HUES6 (cell line): ENCODE measurements at regions not wholly inside any gene's neighbourhood (a gene's known extent, or its start where the extent isn't known, plus 50 kb on each side); places are given as distances from the start of the nearest gene placed in this dataset.

Experiments used
- H3K27ac ChIP-seq: 2 replicates; pipeline ENCODE4 v1.7.0; 2013; ENCODE audit warnings: low read depth, mild to moderate bottlenecking, low read length, inconsistent platforms
- H3K27me3 ChIP-seq: 2 replicates; pipeline ENCODE4 v1.6.1; 2013; ENCODE audit warnings: low read length; ENCODE audit not compliant: control insufficient read depth, insufficient read depth
- H3K36me3 ChIP-seq: 2 replicates; pipeline ENCODE4 v1.6.1; 2013; ENCODE audit warnings: low read length; ENCODE audit not compliant: control insufficient read depth, insufficient read depth
- H3K4me1 ChIP-seq: 2 replicates; pipeline ENCODE4 v1.6.1; 2013; ENCODE audit warnings: low read length; ENCODE audit not compliant: control insufficient read depth, insufficient read depth
- H3K4me3 ChIP-seq: 2 replicates; pipeline ENCODE4 v1.5.1; 2013; ENCODE audit warnings: low read depth, low read length
- H3K9ac ChIP-seq: one replicate; pipeline ENCODE4 v1.6.1; 2013; ENCODE audit warnings: mild to moderate bottlenecking, low read length
- H3K9me3 ChIP-seq: 2 replicates; pipeline ENCODE4 v1.6.1; 2013; ENCODE audit warnings: low read depth, low read length; ENCODE audit not compliant: control insufficient read depth, insufficient read depth

GRCh38 chr11:37621662-37622061 is 1023.6 kb upstream of the RAG2 start:
- Histone ChIP-seq H3K9me3 (no peaks in the 10 kb centered on the region), H3K4me3 (no peak overlapping the region), H3K27ac (no peak overlapping the region), H3K27me3 (peaks cover 13% of the 10 kb centered on the region), H3K9ac (no peak overlapping the region), H3K4me1 (peaks cover 6% of the 10 kb centered on the region; the same call in 1 of the 2 replicates), H3K36me3 (no peaks in the 10 kb centered on the region)

GRCh38 chr11:37616291-37616690 is 1018.3 kb upstream of the RAG2 start:
- H3K27ac ChIP-seq, result no peak overlapping the region
- H3K36me3 ChIP-seq, result no peaks in the 10 kb centered on the region
- no peak overlapping the region for H3K9ac ChIP-seq
- H3K9me3 ChIP-seq, result no peaks in the 10 kb centered on the region
- H3K4me1 ChIP-seq, result peaks cover 6% of the 10 kb centered on the region; the same call in 1 of the 2 replicates
- H3K27me3 ChIP-seq, result peaks cover 13% of the 10 kb centered on the region
- no peak overlapping the region for H3K4me3 ChIP-seq

GRCh38 chr11:37613031-37613430 is 1015.0 kb upstream of the RAG2 start:
- no peaks in the 10 kb centered on the region for H3K36me3 ChIP-seq
- H3K4me1 ChIP-seq, result 0 out of 2 replicates have a peak, but pooled peaks cover 1% of the 10 kb centered on the region
- H3K27ac ChIP-seq, result no peak overlapping the region
- H3K9ac ChIP-seq, result no peak overlapping the region
- H3K9me3 ChIP-seq, result no peaks in the 10 kb centered on the region
- peaks cover 3% of the 10 kb centered on the region; the same call in 1 of the 2 replicates for H3K27me3 ChIP-seq
- H3K4me3 ChIP-seq, result no peak overlapping the region

- no peaks in the 10 kb centered on the region for H3K9me3 ChIP-seq
- H3K27ac ChIP-seq, result no peak overlapping the region
Observed at GRCh38 chr11:37612146-37612545, 1014.1 kb upstream of the RAG2 start.

GRCh38 chr11:37605229-37605628 is 1007.2 kb upstream of the RAG2 start:
- Histone ChIP-seq H3K9me3 (no peaks in the 10 kb centered on the region), H3K27ac (no peak overlapping the region), H3K36me3 (no peaks in the 10 kb centered on the region), H3K4me1 (no peaks in the 10 kb centered on the region), H3K4me3 (no peak overlapping the region), H3K9ac (no peak overlapping the region), H3K27me3 (no peaks in the 10 kb centered on the region)

More at GRCh38 chr11:37612146-37612545, 1014.1 kb upstream of the RAG2 start:
- H3K9ac ChIP-seq, result no peak overlapping the region
- no peaks in the 10 kb centered on the region for H3K36me3 ChIP-seq
- no peak overlapping the region for H3K4me3 ChIP-seq
- no peaks in the 10 kb centered on the region for H3K4me1 ChIP-seq
- no peaks in the 10 kb centered on the region for H3K27me3 ChIP-seq

GRCh38 chr11:37598381-37598780 is 1000.3 kb upstream of the RAG2 start:
- Histone ChIP-seq H3K4me1 (peaks cover 15% of the 10 kb centered on the region), H3K27ac (no peak overlapping the region), H3K9me3 (no peaks in the 10 kb centered on the region), H3K36me3 (no peaks in the 10 kb centered on the region), H3K27me3 (no peaks in the 10 kb centered on the region), H3K4me3 (no peak overlapping the region), H3K9ac (no peak overlapping the region)

GRCh38 chr11:37597776-37598175 is 999.7 kb upstream of the RAG2 start:
- Histone ChIP-seq H3K4me1 (peaks cover 15% of the 10 kb centered on the region), H3K27ac (no peak overlapping the region), H3K27me3 (no peaks in the 10 kb centered on the region), H3K36me3 (no peaks in the 10 kb centered on the region), H3K9me3 (no peaks in the 10 kb centered on the region), H3K4me3 (no peak overlapping the region), H3K9ac (no peak overlapping the region)

- H3K9ac ChIP-seq, result no peak overlapping the region
- H3K4me1 ChIP-seq, result peaks cover 15% of the 10 kb centered on the region
- no peaks in the 10 kb centered on the region for H3K27me3 ChIP-seq
- H3K36me3 ChIP-seq, result no peaks in the 10 kb centered on the region
- H3K9me3 ChIP-seq, result no peaks in the 10 kb centered on the region
- H3K4me3 ChIP-seq, result no peak overlapping the region
- H3K27ac ChIP-seq, result no peak overlapping the region
Observed at GRCh38 chr11:37595845-37596244, 997.8 kb upstream of the RAG2 start.

DNA sequence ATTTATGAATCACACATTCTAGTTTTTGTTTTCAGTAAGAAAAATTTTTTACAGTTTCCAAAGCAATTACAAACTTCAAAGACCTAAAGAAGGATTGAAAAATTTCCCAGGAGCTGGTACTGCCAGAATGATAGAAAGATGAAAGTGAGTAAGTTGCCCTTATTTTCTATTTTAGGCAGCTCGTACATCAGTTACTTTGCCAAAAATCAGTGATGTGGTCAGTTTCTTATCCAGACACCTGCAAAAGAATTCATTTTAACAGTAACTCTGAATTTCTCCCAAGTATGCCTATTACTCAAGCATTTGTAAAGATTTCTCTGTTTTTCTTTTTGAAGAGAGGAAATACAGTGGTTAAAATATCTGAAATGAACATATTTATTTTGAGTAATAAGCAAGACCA is 976.3 kb upstream of the RAG2 start:
- no peaks in the 10 kb centered on the region for H3K36me3 ChIP-seq
- no peak overlapping the region for H3K27ac ChIP-seq
- no peaks in the 10 kb centered on the region for H3K27me3 ChIP-seq
- H3K9me3 ChIP-seq, result no peaks in the 10 kb centered on the region
- no peak overlapping the region for H3K4me3 ChIP-seq
- no peak overlapping the region for H3K9ac ChIP-seq
- H3K4me1 ChIP-seq, result no peaks in the 10 kb centered on the region

- Histone ChIP-seq H3K9ac (no peak overlapping the region), H3K27me3 (no peaks in the 10 kb centered on the region), H3K27ac (no peak overlapping the region), H3K4me1 (no peaks in the 10 kb centered on the region), H3K9me3 (no peaks in the 10 kb centered on the region), H3K36me3 (no peaks in the 10 kb centered on the region), H3K4me3 (no peak overlapping the region)
Observed at GRCh38 chr11:37572491-37573171, 974.6 kb upstream of the RAG2 start.

DNA sequence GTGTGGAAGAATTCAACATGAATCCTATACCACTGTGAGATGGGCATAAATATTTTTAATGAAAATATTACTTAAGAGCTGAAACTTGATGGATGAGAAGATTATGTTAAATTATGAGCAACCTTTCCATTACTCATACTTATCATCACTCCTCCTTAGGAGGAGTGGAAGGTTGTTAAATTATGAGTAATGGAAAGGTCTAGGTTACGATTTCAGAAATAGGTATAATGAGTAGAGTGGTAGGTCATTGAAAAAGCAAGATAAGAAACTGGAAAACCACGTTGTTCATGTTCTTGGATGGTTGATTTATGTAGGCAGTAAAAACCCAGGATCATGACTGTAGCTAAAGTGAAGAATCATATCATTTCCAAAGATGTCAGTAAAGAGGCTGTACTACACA is 973.2 kb upstream of the RAG2 start:
- Histone ChIP-seq H3K27me3 (no peaks in the 10 kb centered on the region), H3K4me3 (no peak overlapping the region), H3K9ac (no peak overlapping the region), H3K27ac (no peak overlapping the region), H3K9me3 (no peaks in the 10 kb centered on the region), H3K36me3 (no peaks in the 10 kb centered on the region), H3K4me1 (no peaks in the 10 kb centered on the region)
